ES-I3 (cell line): ENCODE measurements at regions not wholly inside any gene's neighbourhood (a gene's known extent, or its start where the extent isn't known, plus 50 kb on each side); places are given as distances from the start of the nearest gene placed in this dataset.
"Not testable (repeated sequence)": the region's sequence is repeated elsewhere in the genome, so short reads cannot be mapped to it uniquely, and the experiment has no call there.

Experiments used
- H3K36me3 ChIP-seq: 2 replicates; pipeline ENCODE4 v1.6.1; 2013; ENCODE audit warnings: mild to moderate bottlenecking, low read length, control low read depth, moderate library complexity; ENCODE audit not compliant: insufficient read depth
- H3K4me1 ChIP-seq: 2 replicates; pipeline ENCODE4 v1.6.1; 2013; ENCODE audit warnings: mild to moderate bottlenecking, control low read depth, low read length; ENCODE audit not compliant: insufficient read depth
- H3K9ac ChIP-seq: 2 replicates; pipeline ENCODE4 v1.6.1; 2013; ENCODE audit warnings: low read depth, mild to moderate bottlenecking, low read length, moderate library complexity
- H3K9me3 ChIP-seq: 2 replicates; pipeline ENCODE4 v1.6.1; 2013; ENCODE audit warnings: mild to moderate bottlenecking, low read length, moderate library complexity; ENCODE audit not compliant: control insufficient read depth, insufficient read depth

- Histone ChIP-seq H3K9me3 (no peaks in the 10 kb centered on the region), H3K36me3 (no peaks in the 10 kb centered on the region), H3K9ac (no peak overlapping the region), H3K4me1 (no peaks in the 10 kb centered on the region)
Observed at GRCh38 chr5:152456815-152457443, 51.9 kb upstream of the NMUR2 start.

DNA sequence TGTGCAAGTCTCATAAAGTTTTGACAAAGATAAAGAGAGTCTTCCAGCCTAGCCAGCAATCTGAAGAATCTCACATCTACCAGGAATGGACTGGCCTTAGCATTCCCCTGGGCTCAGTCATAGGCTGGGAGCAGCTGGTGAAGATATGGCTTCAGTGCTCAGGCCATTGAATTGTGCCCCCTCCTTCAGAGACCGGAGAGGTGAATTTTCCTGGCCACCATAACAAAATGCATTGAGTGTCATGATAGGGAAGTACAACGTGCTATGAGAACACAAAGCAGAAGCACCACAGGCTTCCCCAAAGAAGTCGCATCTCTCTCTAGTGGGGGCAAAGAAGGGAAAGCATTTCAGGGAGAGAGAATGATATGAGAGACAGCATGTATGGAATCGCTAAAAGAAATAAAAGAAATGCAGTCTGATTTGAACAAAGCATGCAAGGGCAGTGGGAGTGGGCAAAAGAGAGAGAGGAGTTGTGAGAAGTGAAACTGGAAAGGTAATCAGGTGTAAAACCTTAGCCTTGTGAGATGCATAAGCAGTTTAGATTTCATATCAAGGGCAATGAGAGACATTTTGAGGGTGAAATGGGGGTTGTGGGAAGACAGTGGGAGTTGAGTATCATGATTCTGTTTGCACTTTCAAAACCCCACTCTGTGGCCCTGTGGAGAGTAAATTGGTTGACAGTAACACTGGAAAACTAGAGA, 57.1 kb upstream of the NMUR2 start:
- Histone ChIP-seq H3K36me3 (no peaks in the 10 kb centered on the region), H3K4me1 (no peaks in the 10 kb centered on the region), H3K9ac (no peak overlapping the region), H3K9me3 (no peaks in the 10 kb centered on the region)

DNA sequence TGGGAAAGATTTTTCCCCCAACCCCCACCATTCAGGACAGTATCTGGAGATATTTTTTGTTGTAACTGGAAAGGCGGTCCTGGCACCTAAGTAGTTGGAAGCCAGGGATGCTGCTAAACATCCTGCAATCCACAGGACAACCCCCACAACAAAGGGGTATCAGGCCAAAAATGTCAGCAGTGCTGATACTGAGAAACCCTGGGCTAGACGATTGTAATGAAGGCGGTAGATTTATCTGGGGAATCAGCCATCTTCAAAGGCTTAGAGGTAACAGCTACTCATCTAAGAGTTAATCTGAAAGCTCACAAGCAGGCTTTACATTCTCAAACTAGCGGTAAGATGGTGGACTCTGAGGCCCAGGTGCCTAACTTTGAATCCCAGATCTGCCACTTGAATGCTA, 59.0 kb upstream of the NMUR2 start:
- Histone ChIP-seq H3K9me3 (no peaks in the 10 kb centered on the region), H3K36me3 (no peaks in the 10 kb centered on the region), H3K9ac (no peak overlapping the region), H3K4me1 (no peaks in the 10 kb centered on the region)

GRCh38 chr5:152465140-152465539, 60.1 kb upstream of the NMUR2 start:
- H3K9ac ChIP-seq: no peak overlapping the region

DNA sequence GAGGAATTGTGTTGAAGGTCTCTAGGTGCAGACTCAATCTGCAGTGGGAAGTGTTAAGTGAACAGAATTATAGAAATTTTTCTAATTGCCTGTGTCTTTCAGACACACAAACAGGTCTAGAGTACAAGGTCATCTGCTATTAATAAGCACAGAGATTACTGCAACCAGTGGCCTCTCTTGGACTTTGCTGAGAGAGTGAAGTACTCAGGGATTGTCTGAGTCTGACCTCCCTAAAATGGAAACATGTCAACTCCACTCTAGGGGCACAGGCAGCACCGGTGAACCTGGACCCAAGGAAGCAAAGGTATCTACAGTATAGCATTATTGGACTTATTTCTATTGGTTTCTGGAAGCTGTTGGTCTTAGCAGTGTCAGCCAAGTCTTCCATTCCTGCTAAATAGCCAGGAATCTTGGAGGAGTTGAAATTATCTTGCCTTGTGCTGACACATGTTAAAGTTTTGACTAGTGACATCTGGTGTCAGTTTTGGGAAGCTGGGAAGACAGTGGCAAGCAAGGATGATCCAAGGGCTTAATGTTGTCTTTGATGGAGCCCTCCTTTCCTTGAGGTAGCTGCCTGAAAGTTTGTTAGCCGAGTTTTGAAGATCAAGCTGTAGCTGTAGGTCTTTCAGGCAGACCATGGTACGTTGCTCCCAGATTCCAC, 61.1 kb upstream of the NMUR2 start:
- H3K4me1 ChIP-seq: no peaks in the 10 kb centered on the region
- H3K36me3 ChIP-seq: no peaks in the 10 kb centered on the region
- no peaks in the 10 kb centered on the region for H3K9me3 ChIP-seq
- no peak overlapping the region for H3K9ac ChIP-seq

More at GRCh38 chr5:152465140-152465539, 60.1 kb upstream of the NMUR2 start:
- Histone ChIP-seq H3K36me3 (no peaks in the 10 kb centered on the region), H3K9me3 (no peaks in the 10 kb centered on the region), H3K4me1 (no peaks in the 10 kb centered on the region)

DNA sequence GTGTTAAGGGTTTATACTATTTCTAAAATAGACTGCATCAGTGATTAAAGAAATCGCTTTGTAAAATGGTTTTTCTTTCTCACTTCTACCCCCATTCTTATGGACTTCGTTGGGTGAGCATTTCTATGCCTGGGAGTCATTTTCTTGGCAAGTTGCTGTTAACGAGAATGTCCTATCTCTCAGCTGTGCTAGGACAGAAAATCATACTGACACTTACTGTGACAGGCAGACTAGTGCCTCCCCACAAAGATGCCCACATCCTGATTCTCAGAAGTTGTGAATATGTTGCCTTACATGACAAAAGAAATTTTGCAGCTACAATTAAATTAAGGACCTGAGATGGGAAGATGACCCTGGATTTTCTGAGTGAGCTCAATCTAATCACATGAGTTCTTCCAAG, 65.1 kb upstream of the NMUR2 start:
- no peaks in the 10 kb centered on the region for H3K36me3 ChIP-seq
- H3K9ac ChIP-seq: no peak overlapping the region
- no peaks in the 10 kb centered on the region for H3K4me1 ChIP-seq
- H3K9me3 ChIP-seq: no peaks in the 10 kb centered on the region

GRCh38 chr5:152472083-152472482, 67.0 kb upstream of the NMUR2 start:
- no peaks in the 10 kb centered on the region for H3K36me3 ChIP-seq
- no peaks in the 10 kb centered on the region for H3K4me1 ChIP-seq
- H3K9me3 ChIP-seq: no peaks in the 10 kb centered on the region
- H3K9ac ChIP-seq: no peak overlapping the region

- H3K9me3 ChIP-seq: no peaks in the 10 kb centered on the region
- H3K36me3 ChIP-seq: no peaks in the 10 kb centered on the region
- no peak overlapping the region for H3K9ac ChIP-seq
- H3K4me1 ChIP-seq: no peaks in the 10 kb centered on the region
Observed at GRCh38 chr5:152474961-152475360, 69.9 kb upstream of the NMUR2 start.

- Histone ChIP-seq H3K9ac (no peak overlapping the region), H3K4me1 (no peaks in the 10 kb centered on the region), H3K36me3 (no peaks in the 10 kb centered on the region), H3K9me3 (peaks cover 9% of the 10 kb centered on the region)
Observed at GRCh38 chr5:152477536-152477935, 72.5 kb upstream of the NMUR2 start.

- H3K9me3 ChIP-seq, H3K4me1 ChIP-seq: not testable (repeated sequence)
Observed at GRCh38 chr5:152479866-152480265, 74.8 kb upstream of the NMUR2 start.

GRCh38 chr5:152480677-152481076, 75.6 kb upstream of the NMUR2 start:
- H3K9ac ChIP-seq, H3K36me3 ChIP-seq, H3K4me1 ChIP-seq, H3K9me3 ChIP-seq: not testable (repeated sequence)

More at GRCh38 chr5:152479866-152480265, 74.8 kb upstream of the NMUR2 start:
- not testable (repeated sequence) for H3K9ac ChIP-seq, H3K36me3 ChIP-seq

DNA sequence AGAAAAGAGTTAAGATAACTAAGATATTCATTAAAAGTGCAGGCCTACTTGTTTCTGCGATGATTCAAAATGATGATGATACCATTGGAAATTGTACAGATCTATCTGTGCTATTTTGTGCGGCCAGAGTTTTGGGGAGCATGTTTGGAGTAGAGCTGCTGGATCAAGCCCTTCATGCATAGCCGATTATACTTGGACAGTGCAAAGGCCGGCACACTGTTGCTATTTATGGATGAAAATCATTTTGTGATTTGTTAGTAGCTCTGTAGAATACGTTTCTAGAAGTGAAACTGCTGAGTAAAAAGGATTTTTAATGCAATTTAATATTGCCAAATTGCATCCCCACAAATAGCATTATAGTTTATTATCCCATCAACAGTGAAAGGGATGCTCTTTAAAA, 82.1 kb upstream of the NMUR2 start:
- no peaks in the 10 kb centered on the region for H3K9me3 ChIP-seq
- no peaks in the 10 kb centered on the region for H3K4me1 ChIP-seq
- H3K36me3 ChIP-seq: no peaks in the 10 kb centered on the region
- H3K9ac ChIP-seq: no peak overlapping the region

- H3K9me3 ChIP-seq: no peaks in the 10 kb centered on the region
- H3K4me1 ChIP-seq: no peaks in the 10 kb centered on the region
- no peaks in the 10 kb centered on the region for H3K36me3 ChIP-seq
- no peak overlapping the region for H3K9ac ChIP-seq
Observed at GRCh38 chr5:152488869-152489268, 83.8 kb upstream of the NMUR2 start.

DNA sequence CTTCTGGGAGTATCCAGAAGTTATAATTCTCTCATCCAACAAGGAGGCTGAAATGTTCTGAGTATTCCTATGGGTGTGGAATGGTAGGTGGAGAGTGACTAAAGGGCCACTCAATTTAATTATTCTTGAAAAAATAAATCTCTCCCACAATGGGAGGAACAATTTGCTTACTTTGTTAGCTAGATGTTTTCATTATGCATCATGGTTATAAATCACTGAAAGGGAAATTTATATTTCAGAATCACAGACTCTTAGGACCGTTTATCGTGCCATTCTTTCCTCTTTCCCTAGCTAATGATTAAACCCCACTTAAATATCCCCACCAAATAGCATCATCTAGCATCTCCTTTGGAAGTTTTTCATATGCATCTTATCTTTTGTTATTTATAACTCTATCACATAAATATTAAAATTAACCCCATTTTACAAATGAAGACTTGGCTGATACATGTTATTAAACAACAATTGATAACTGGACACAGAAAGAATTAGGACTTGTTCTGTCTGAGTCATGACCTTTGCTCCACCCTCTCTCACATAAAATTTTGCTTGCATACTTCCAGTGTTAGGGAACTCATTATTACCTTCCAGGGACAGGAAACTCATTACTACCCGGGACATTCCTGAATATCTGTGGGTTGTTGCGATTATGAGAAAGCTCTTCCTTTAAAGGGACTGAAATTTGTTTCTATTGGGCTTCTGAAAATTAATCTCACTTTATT, 94.9 kb upstream of the NMUR2 start:
- no peak overlapping the region for H3K9ac ChIP-seq
- no peaks in the 10 kb centered on the region for H3K36me3 ChIP-seq
- H3K4me1 ChIP-seq: peaks cover 4% of the 10 kb centered on the region; the same call in 1 of the 2 replicates
- H3K9me3 ChIP-seq: no peaks in the 10 kb centered on the region
